Bone marrow (tissue), 2 donors: ENCODE measurements at regions not wholly inside any gene's neighbourhood (a gene's known extent, or its start where the extent isn't known, plus 50 kb on each side); places are given as distances from the start of the nearest gene placed in this dataset.

Source experiments
- DNase-seq, 2 donors: peaks; one replicate each; lab custom pipeline; 2025; lab: John Stamatoyannopoulos, UW

DNA sequence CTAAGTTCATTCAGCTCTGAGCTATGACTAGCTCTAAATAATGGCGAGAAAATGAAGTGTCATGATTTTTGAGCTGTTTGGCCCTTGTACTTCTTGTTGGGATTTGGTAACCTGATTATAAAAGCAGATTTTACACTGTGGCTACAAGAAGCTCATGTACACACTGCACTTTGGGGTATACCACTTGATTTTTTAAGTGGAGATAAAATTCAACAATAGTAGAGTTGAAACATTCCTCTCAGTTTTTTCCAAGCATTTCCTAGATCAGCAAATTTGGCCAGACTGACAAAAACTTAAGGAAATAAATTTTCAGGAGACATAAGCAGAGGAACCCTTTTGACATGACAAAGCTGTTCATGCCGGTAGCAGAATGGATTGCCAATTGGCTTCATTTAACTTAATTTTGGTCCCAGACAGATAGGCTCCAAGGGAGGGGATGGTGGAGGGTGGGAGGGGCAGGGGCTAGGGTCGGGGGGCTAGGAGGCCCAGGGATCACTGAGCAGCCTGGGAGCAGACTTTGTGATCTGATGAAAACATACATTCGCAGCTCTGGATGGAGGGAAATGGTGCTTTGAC, 575.9 kb downstream of the METTL15 start:
- DNase-seq, result no peak

DNA sequence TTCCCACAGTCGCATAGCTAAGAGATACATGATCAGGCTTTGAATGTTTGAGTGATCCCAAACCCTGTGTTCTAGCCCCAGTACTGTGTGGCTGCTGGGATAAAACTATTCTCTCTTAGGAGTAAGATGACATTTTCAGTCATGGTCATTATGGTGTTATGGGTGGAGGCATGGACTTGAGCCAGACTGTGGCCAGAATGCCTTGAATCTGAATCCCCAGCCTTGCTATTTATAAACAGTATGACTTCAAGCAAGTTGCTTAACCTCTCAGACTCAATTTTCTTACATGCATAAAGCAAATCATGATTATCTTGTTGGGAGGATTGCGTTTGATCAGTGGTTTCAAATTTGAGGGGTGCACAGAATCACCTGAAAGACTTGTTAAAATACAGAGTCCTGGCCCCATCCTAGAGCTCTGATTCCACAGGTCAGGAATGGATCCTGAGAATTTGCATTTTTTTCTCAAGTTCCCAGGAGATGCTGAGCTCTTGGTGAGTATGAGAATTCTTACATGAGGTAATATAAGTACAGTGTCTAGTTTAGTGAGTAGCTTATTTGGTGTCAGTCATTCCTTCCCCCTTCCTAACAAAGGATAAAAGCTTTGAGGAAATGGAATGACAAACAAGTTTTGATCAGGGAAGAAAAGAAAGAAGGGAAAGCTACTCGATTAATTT, 571.7 kb downstream of the METTL15 start:
- DNase-seq, result no peak

GRCh38 chr11:28677721-28678120, 569.5 kb downstream of the METTL15 start:
- no peak for DNase-seq

DNA sequence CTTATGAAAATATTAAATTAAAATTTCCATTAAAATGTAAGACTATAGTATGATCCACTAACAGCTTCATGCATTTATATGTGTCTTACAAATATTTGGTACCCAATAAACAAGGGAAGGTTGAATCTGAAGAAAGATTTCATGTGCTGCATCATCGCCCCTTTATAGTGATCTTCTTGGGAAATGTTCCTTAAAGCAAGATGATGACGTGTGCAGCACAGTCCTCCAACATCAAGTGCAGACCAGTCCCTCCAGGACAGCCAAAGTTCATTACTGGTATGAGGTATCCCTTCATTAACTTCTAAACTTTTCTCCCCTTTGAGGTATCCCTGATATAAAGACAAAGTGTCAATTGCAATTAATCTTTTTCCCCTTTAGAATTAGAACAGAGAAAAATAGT, 567.0 kb downstream of the METTL15 start:
- DNase-seq, result no peak

- DNase-seq, result no peak
Observed at GRCh38 chr11:28674433-28675103, 566.4 kb downstream of the METTL15 start.

DNA sequence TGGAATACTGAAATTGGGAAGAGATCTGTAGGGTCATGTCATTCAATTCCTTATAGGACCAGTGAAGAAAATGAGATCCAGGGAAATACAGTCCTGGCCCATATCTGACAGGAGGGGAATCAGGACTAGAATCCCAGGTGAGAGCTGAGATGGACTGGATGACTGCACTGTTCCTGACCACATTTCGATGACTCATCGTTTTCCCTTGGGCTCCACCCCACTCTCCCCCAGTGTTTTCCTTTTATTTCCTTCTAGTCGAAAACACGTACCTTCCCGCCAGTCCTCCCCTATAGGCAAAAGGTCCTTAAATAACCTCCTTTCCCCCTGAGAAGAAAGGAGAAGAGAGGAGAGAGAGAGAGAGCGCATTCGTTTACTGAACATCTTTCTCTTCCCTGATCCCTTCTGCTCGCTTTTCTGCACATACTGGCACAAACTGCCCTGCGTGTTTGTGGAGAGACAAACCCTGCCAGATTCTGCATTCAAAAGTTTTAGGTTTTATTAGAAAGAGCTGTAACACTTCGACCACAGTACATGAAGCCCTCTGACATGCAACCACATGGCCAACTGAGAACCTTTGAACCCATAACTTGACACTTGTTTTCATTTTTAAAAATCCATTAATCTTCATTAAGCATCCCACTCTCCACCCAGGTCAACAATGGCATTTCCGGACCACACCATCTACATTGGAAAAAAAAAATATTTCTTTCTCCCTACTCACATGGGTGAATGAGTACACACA, 565.7 kb downstream of the METTL15 start:
- DNase-seq, result no peak

DNA sequence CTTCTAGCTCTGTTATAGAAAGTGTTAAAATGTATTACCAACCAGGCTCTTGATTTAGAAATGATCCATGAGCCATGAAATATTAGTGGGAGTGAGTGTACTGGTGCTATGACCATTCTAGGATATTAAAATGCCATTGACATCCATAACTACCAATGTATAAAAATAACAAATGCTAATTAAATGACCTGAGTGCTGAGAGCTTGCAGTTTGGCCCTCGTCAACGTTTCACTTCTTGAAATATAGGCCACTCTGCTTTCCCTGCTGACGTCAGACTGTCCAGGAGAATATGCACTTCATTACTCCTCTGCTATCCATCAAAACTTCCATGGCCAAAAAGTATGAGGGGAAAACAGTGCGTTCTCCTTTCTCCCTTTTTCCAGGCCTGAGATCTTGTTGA, 563.1 kb downstream of the METTL15 start:
- DNase-seq, result no peak

GRCh38 chr11:28666632-28667031, 558.4 kb downstream of the METTL15 start:
- no peak for DNase-seq

DNA sequence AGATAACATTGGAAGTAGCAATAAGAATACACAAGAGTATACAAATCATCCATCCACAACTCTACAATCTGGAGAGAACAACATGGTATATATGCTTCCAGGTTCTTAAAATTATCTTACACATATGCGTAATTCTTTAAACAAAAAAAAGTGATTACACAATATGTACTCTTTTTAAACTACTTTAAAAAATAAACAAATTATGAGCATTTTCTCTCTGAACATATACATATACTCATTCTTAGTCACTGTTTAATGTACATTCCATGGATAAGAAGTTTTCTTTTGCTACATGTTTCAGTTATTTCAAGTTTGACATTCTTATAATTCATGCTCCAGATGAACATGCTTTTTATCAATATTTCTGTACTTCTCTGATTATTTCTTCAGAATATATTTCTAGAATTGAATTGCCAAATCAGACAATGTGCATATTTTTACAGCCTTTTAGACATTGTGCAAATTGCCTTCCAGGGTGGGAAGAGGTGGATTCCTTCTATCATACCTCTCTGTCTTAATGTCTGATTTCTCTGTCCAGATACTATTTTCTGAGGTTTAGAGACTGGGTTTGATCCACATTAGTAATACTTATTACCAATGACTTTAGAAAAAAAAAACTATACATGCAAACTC, 551.6 kb downstream of the METTL15 start:
- no peak for DNase-seq

GRCh38 chr11:28657378-28658030, 549.3 kb downstream of the METTL15 start:
- DNase-seq, result no peak

DNA sequence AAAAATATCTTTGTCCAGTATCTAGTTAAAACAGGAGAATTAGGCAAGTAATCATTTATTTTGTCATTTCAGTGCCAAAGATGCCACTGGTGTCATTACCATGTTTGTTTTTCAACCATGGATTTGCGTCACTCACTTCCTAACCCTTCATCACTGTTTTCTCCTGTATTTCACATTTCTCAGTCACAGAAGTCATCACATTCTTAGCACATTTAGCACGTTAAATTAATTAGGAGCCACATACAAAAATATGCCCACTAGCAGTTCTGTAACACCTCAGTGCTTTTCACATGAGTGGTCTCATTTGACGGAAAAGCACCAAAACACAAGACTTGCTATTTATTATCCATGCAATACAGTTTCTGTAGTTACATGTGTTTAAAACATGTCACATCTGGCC, 546.0 kb downstream of the METTL15 start:
- DNase-seq, result no peak

DNA sequence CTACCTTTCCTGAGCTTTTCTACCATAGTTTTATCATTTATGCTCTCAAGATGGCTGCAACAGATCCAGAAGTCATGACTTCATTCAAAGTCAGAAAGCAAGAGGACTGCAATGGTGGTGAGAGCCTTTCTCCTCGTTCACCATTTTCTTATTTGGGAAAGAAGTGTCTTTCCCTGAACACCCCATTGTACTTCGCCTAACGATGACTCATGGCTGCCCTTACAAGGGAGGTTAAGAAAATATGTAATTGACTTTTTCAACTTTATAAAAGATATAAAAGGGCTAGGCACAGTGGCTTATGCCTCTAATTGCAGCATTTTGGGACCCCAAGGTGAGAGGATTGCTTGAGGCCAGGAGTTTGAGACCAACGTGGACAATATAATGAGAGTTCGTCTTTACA, 541.7 kb downstream of the METTL15 start:
- DNase-seq, result no peak

DNA sequence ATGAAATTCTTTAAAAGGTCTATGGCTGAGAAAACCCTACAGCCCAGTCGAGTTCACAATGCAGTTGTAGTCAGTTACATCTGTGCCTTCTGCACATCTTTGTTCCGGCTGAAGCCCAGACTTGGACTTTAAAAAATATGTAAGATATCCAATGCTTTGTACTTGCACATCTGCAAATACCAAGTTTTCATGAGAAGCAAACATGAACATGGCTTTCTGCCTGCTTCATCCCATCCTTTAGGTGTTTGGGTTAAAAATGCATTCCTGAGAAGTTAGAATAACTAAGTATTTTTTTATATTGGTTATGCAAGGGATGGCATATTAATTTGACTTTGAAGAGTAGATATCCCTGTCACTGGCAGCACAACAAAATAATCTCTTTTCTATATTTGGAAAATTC, 528.4 kb downstream of the METTL15 start:
- no peak for DNase-seq

DNA sequence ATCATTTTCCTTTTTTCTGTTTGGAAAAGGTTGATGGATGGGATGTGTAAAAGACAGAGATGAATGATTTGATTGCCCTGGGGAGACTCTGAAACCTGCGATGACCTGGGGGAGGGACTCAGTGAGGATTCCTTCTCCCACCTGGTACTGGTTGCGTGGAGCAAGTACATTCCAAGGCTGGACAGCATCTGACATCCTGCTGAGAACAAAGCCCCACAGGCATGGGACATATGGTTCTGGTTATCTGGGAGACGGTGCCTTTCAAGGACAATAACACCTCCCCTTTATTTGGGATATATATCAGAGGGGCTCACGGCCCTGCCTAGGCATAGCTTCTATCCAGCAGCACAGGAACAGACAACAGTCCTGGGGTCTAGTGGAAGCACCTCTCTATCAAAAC, 527.8 kb downstream of the METTL15 start:
- DNase-seq, result no peak

DNA sequence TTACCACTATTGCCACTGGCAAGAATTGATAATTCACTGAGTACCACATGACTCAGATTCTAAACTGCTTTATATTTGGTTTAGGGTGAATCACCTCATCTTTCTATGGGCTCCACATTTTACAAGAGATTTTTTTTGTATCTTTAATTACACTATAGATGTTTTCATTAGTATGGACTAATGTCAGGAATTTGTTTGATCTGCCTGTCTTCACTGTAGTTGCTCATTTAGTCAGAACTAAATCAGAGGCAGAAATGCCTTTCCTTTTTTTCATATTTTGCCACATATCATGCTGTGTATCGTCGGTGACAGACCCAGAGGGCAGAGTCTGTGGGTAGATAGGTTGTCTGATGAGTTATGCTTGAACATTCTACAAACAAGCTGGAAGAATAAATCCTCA, 524.1 kb downstream of the METTL15 start:
- no peak for DNase-seq

GRCh38 chr11:28631148-28631547, 523.0 kb downstream of the METTL15 start:
- no peak for DNase-seq

DNA sequence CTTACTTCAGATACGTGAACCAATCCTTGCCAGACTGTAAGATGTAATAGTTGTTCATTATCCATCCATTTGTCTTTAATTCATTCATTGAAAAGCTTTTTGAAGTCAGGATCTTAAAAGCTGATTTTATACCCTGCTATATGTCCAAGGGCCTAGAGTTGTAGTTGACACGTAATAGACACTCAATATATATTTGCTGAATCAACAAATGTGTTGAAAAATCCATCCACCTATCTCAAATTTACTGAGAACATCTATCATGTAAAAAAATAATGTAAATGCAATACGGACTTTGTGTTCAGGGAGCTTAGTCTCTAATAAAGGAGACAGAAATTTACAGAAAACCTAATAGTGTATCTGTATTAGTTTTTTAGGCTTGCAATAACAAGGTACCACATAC, 521.0 kb downstream of the METTL15 start:
- DNase-seq, result no peak

DNA sequence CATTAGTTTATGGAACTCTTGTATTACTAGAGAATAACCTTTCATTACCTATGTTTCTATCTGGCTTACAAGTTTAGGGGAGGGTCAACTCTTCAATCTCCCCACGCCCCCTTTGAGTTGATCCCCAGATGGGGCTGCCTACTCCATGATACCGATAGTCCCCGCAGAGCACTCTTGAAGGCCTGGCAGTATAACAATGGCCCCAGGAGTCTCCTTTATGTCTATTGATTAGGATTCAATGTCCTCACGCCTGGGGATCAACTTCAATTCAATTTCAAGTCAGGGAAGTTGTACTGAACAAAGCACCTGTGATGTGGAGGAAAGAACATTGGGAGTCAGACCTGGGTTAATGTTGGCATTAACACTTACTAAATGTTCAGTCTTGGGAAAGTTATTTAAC, 520.2 kb downstream of the METTL15 start:
- DNase-seq, result no peak

DNA sequence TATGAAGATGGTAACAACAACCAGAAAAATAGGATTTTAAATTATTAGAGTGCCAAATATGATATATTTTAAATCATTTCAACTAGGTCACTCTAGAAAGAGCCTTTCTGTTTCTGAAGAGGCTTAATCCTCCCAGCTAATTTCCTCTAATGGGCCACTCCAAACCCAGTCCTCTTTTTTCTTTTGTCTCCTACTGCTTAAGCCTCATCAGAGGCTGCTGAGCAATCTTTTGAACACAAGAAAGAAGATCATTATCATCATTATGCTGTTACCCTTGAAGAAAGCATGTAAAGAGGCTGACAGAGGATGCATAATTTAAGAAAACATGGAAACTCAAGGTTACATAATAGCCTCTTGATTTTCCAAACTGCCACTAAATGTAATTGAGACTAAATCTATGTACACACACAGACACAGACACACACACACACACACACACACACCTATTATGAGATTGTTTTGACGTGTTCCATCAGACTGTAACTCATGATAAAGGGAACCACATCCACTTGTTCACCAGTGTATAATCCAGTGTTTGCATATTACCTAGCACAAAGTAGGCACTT, 519.6 kb downstream of the METTL15 start:
- DNase-seq, result no peak

DNA sequence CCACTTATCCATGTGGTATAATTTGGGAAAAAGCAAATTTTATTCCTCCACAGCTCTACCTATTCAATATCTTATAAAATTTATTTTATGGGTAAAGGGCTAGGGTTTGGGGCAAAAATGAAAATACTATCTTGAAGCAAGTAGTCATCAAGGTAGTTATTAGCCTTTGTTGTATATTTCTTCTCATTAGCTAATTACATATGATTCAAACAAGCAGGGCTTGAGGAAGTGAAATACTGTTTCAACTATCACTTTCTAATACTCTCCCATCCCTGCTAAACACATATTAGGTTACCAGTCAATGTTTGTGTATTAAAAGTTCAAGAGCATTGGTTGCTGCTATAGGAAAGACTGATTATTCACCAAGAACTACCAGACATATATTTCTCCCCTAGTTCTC, 517.3 kb downstream of the METTL15 start:
- no peak for DNase-seq

GRCh38 chr11:28621753-28622152, 513.6 kb downstream of the METTL15 start:
- no peak for DNase-seq
